GM19025 (cell line): ENCODE measurements at regions not wholly inside any gene's neighbourhood (a gene's known extent, or its start where the extent isn't known, plus 50 kb on each side); places are given as distances from the start of the nearest gene placed in this dataset.
A peak's percentile ranks its signal among the peaks of the same experiment; 100 is the strongest.
"Not testable (repeated sequence)": the region's sequence is repeated elsewhere in the genome, so short reads cannot be mapped to it uniquely, and the experiment has no call there.

ENCODE experiments used
- ATAC-seq: cut with Tn5 transposase; IDR thresholded peaks from one replicate; pipeline ENCODE4 v1.9.1; 2021; ENCODE audit warnings: mild to moderate bottlenecking, low read depth, moderate library complexity; ENCODE audit not compliant: unreplicated experiment

DNA sequence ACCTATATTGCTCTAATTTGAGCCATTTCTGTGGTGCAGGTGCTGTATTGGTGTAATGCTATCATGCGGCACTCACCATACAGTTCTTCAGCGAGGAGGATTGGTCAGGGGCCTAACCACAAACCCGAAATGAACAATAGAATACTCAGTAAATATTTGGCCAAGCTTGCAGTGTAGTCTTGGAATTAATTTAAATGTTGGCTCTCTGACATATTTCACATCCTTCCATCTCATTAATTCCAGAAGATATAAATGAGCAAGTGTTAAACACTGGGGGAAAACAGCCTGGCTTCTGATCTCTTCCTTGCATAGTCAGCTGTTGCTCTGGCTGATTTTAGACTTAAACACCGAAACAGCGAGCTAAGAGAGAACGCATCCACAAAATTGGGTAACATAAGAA lies 663.1 kb upstream of the GHITM start:
- ATAC-seq, result no peak

- no peak for ATAC-seq
Observed at GRCh38 chr10:83489161-83489560, 650.1 kb upstream of the GHITM start.

- ATAC-seq, result no peak
Observed at GRCh38 chr10:83492004-83492403, 647.3 kb upstream of the GHITM start.

- no peak for ATAC-seq
Observed at GRCh38 chr10:83512681-83513080, 626.6 kb upstream of the GHITM start.

DNA sequence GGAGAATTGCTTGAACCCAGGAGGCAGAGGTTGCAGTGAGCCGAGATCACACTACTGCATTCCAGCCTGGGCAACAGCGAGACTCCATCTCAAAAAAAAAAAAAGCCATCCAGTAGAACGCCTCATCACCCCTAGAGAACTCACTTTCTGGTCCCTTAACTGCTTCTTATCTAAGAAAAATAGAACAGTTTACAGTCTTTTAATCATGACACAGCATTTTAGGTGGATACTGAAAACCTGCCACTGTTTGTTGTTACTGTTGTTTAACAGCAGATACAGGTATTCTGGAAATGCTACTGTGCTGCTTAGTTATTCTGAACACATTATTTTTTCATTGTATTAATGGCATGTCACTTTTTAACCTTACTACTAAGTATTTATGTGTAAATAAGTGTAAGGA lies 624.3 kb upstream of the GHITM start:
- no peak for ATAC-seq

- no peak for ATAC-seq
Observed at GRCh38 chr10:83516788-83517187, 622.5 kb upstream of the GHITM start.

DNA sequence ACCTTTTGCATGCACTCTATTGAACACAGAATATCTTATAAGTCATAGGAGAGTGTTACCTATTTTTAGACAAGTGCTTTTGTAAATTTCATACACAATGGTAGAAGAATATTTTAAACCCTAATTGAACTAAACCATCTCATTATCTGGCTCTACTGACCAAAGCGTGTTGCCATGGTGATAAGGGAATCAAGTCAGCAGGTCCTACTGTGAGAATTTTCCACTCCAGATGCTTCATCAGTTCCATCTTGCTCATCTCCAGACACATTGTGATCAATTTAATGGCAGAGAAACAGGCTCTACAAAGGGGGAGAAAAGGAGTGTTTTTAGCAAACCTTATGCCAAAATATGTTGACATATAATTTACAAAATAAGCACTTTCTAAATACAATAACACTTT lies 621.9 kb upstream of the GHITM start:
- ATAC-seq, result no peak

GRCh38 chr10:83518779-83519178 lies 620.5 kb upstream of the GHITM start:
- no peak for ATAC-seq

DNA sequence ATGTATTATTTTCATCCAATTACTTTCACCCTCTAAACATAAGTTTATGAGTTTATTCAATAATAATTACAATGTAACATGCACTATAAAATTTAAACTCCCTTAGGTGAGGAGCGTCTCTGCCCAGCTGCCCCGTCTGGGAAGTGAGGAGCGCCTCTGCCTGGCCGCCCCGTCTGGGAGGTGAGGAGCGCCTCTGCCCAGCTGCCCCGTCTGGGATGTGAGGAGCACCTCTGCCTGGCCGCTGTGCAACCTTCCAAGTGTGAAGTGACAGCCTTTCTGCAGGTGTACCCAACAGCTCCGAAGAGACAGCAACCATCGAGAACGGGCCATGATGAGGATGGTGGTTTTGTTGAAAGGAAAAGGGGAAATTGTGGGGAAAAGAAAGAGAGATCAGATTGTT lies 618.9 kb upstream of the GHITM start:
- ATAC-seq, result not testable (repeated sequence)

GRCh38 chr10:83522456-83522855 lies 616.9 kb upstream of the GHITM start:
- no peak for ATAC-seq

DNA sequence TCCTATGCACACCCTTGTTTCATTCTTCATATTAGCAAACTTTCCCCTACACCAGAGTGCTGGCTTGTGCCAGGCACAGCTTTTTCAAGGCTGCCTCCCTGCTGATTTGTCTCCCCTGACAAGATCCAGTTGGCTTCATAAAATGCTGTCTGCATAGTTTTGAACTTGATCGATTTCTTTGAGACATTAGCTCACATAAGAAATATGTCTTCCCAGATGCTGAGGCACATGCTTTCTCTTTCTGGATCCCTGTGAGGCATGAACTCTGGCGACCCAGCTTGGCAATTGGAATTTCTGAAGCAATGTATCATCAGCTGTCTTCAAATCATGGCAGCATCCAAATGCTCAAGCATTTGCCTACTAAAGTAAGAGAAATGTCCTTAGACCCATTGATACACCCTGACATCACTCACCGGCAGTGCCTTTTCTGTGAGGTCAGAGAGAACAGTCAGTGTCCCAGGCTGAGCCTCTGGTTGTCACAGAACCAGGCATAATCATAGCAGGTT lies 616.4 kb upstream of the GHITM start:
- ATAC-seq, result no peak

- no peak for ATAC-seq
Observed at GRCh38 chr10:83527934-83528333, 611.4 kb upstream of the GHITM start.

GRCh38 chr10:83533290-83533689 lies 606.0 kb upstream of the GHITM start:
- peak; percentile 59 for ATAC-seq

DNA sequence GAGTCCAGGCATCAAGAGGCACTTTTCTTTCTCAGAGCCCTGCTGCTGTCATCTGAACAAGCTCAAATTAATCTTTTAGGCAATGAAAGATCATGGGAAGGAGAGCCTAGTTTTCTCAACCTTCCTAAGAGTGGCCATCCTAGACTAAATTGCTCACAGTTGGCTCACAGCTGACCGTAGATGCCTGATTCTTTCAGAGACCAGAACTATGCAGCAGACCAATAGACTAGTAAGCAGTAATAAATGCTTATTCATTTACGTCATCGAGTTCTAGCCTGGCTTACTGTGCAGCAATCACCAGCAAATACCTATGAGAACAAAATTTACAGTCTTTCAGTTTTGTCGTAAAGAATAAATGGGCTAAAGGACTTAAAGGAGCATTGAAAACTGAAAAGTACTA lies 602.9 kb upstream of the GHITM start:
- ATAC-seq, result no peak

DNA sequence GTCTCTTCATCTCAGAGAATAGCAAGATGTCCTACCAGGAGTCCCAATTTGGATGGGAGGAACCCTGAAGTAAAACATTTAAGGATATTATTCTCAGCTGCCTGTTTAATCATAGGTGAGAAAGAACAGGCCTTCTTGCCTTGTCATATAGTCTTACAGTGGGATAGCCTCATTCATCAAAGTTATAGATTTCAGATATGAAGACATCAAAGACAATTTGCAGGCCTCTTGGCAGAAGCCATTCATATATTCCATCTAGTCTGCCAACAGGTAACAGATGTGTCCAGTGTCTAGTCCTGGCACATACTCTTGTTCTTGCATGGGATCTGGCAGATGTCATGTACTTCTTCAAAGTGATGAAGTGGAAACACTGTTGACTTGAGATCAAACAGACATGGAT lies 601.3 kb upstream of the GHITM start:
- ATAC-seq, result no peak

DNA sequence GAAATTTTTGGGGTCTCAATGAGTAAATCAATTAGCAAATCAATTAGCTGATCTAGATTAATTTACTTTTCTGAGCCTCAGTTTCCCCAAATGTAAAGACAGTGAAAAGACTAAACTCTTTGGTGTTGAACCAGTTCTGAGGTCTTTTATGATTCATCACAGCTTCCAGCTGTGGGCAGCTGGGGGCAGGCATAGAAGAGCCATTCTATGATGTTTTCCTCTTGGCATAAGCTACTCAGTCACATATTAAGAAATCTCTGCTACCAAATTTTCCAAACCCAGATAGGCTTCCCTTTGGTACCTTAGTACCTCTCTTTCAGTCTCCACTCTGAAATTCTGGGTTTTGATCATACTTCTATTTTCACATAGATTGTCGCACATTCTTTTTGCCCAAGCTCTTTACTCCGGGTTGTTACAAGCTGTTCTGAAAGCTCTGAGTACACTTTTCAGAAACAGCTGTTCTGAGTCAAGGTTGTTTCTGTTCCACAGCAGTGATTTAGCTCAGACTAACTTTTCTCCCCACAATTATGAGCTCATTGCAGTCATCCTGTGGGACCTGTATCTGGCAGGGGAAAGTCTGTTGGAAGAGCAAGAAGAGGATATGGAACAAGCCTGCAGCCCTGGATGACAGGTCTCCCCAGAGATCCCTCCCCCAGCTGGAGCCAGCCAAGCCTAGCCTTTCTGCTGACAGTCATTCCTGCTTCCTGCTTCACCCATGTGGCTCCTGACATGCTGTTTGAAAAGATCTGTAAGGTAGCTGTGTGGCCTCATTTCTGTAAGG lies 599.6 kb upstream of the GHITM start:
- ATAC-seq, result peak; percentile 40

GRCh38 chr10:83541046-83541445 lies 598.3 kb upstream of the GHITM start:
- no peak for ATAC-seq

- peak; percentile 58 for ATAC-seq
Observed at GRCh38 chr10:83542774-83543411, 596.4 kb upstream of the GHITM start.

DNA sequence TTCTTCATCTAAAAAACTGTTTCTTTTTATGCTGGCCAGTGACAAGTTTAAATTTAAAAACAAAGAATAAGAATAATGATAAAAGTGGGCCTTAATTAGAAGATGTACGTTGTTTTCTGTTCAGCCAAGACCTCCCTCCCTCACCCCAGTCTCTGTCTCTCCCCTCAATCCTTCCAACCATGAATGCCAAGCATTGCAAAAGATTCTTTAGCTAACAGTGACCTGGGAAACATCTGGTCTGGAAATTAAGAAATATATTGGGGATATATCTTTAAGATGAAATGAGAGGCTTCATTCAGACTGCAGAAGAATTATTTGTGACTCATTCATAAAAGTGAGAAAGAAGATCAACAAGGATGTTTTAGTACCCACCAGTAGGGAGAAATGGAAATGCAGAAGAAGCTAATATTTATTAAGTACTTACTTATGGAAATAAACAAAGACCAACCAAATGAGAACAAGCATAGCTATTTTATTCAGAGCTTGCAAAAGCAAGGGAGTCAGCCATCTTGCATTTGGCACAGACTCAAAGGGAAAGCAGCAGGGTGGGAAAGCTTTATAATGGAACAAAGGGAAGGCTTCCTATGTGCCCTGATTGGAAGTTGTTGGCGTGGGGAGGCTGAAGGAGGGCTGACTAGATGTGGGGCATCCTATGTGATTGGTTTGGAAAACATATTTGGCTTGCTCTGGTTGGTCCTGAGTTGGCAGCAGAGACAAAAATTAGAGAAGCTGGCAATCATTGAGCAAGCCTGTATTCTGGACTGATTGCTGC lies 595.4 kb upstream of the GHITM start:
- ATAC-seq, result no peak

DNA sequence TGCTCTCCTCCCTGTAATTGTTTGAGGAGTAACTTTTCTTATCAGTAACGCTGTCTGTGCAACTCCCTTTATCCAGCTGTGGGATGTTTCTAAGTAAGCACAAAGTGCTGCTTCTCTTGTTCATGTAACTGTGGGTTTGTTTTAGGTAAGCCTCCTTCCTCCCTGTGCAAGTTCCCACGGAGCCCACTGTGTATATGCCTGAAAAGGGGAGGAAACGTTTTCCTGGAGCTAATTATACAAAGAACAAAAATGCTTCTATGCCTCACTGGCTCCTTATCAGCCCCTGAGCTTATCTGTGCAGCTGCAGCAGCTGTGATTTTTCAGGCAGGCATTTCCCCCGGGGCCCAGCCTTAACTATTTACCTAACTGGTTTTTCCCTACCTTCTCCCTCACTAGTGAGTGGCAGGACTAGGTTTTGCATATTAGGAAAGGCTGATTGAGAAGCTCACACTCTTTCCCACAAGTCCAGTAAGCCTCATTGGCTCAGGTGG lies 593.4 kb upstream of the GHITM start:
- peak; percentile 31 for ATAC-seq

GRCh38 chr10:83551190-83551589 lies 588.1 kb upstream of the GHITM start:
- ATAC-seq, result not testable (repeated sequence)
